ENCODE measurements at regions not wholly inside any gene's neighbourhood (a gene's known extent, or its start where the extent isn't known, plus 50 kb on each side); places are given as distances from the start of the nearest gene placed in this dataset.

DNA sequence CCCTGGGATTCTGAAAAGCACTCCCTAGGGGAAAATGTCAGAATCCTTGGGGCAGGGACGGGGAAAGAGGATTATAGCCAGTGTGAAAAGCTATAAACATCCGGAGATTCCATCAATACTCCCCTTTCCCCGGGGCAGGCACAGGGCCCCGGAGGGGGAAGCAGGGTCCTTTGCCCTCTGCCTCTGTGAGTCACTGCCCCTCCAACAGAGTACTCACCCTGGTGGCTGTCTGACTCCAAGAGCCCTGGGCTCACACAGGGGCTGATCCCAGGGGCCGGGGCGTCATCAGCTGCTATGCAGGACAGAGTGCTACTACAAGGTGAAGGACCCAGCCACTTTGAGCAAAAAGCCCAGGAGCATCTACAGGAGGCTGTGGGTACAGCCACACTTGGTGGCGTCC is 133.0 kb upstream of the PRR20G start:
- H4K20me1 ChIP-seq (ENCODE audit: insufficient read depth): no peaks in the 10 kb centered on the region
- DNase-seq (ENCODE audit: low read depth, low spot score) (no peak), ATAC-seq (no peak)
- TF ChIP-seq SRF (IDR thresholded peaks at IDR 0.05; ENCODE audit: low read depth): no peak
- no peak for TF ChIP-seq ELF1 (IDR thresholded peaks at IDR 0.05; ENCODE audit: borderline replicate concordance, low read depth)
- TF ChIP-seq JUND (IDR thresholded peaks at IDR 0.05): no peak
- no peak for TF ChIP-seq CBX3 (IDR thresholded peaks at IDR 0.05; ENCODE audit: low read depth)
- TF ChIP-seq POLR2A (IDR thresholded peaks at IDR 0.05; ENCODE audit: borderline replicate concordance, extremely low read depth, insufficient read depth, insufficient read length): no peak
- TF ChIP-seq, protein P1, sequence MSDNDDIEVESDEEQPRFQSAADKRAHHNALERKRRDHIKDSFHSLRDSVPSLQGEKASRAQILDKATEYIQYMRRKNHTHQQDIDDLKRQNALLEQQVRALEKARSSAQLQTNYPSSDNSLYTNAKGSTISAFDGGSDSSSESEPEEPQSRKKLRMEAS (IDR thresholded peaks at IDR 0.05): no peak
- TF ChIP-seq, protein P2, sequence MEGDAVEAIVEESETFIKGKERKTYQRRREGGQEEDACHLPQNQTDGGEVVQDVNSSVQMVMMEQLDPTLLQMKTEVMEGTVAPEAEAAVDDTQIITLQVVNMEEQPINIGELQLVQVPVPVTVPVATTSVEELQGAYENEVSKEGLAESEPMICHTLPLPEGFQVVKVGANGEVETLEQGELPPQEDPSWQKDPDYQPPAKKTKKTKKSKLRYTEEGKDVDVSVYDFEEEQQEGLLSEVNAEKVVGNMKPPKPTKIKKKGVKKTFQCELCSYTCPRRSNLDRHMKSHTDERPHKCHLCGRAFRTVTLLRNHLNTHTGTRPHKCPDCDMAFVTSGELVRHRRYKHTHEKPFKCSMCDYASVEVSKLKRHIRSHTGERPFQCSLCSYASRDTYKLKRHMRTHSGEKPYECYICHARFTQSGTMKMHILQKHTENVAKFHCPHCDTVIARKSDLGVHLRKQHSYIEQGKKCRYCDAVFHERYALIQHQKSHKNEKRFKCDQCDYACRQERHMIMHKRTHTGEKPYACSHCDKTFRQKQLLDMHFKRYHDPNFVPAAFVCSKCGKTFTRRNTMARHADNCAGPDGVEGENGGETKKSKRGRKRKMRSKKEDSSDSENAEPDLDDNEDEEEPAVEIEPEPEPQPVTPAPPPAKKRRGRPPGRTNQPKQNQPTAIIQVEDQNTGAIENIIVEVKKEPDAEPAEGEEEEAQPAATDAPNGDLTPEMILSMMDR (IDR thresholded peaks at IDR 0.05 in 2 of 3, conservative IDR thresholded peaks at IDR 0.05 in 1 of 3; ENCODE audit: borderline replicate concordance in 1 of 3, insufficient read depth in 1 of 3, low read depth in 2 of 3, low read length in 2 of 3): no peak
- TF ChIP-seq FOSL1 (IDR thresholded peaks at IDR 0.05; ENCODE audit: low read depth): no peak
- no peak for TF ChIP-seq SIN3A (IDR thresholded peaks at IDR 0.05; ENCODE audit: low read depth)
- TF ChIP-seq RAD21 (IDR thresholded peaks at IDR 0.05; ENCODE audit: low read depth): no peak
- no peak for TF ChIP-seq ZFX (IDR thresholded peaks at IDR 0.05)
- H3K4me2 ChIP-seq (ENCODE audit: low read length): no peak overlapping the region
- no peaks in the 10 kb centered on the region for H3K9me3 ChIP-seq (ENCODE audit: control insufficient read depth in 1 of 2, insufficient read depth in 1 of 2, low read depth in 1 of 2, low read length in 2 of 2)
- no peak overlapping the region for H3K27ac ChIP-seq (ENCODE audit: low read depth, low read length)
- BruUV-seq (replicated peaks): no TSS peak
- RAD21 ChIA-PET (ENCODE audit: low non-redundant PET in 1 of 2, low total read pairs in 2 of 2, uncharacterized antibody in 2 of 2, unreplicated experiment in 2 of 2): no interaction called here
- H3K9me2 ChIP-seq (ENCODE audit: insufficient read depth): no peaks in the 10 kb centered on the region
- intact Hi-C loops (cut with micrococcal nuclease): no loop called here
- H3K27me3 ChIP-seq (ENCODE audit: insufficient read depth, low read length): peaks cover 21% of the 10 kb centered on the region; the same call in 1 of the 2 replicates
- no peaks in the 10 kb centered on the region for H3K79me2 ChIP-seq (ENCODE audit: insufficient read depth, low read length)
- CTCF ChIA-PET: no interaction called here
- POLR2A ChIA-PET: no interaction called here
- no peak overlapping the region for H2AFZ ChIP-seq (ENCODE audit: low read depth, low read length, poor library complexity, severe bottlenecking)
- H3K36me3 ChIP-seq (ENCODE audit: control insufficient read depth in 1 of 2, insufficient read depth in 2 of 2, low read length in 2 of 2): no peaks in the 10 kb centered on the region
- no peak overlapping the region for H3K9ac ChIP-seq (ENCODE audit: low read length)
- H3K4me1 ChIP-seq (ENCODE audit: control insufficient read depth in 1 of 2, insufficient read depth in 2 of 2, low read length in 2 of 2): no peaks in the 10 kb centered on the region
- H3K4me3 ChIP-seq (replicated peaks in 1 of 2; ENCODE audit: low read depth in 1 of 2, low read length in 2 of 2): no peak overlapping the region

All from HCT116 (cell line).